C4-2B (cell line): ENCODE measurements at regions not wholly inside any gene's neighbourhood (a gene's known extent, or its start where the extent isn't known, plus 50 kb on each side); places are given as distances from the start of the nearest gene placed in this dataset.

Experiments
- H3K27ac ChIP-seq: fragments of 450-650 bp; 2 replicates; pipeline ENCODE4 v1.5.1; 2017
- CTCF ChIP-seq: fragments of 450-650 bp; conservative IDR thresholded peaks from 2 replicates; pipeline ENCODE4 v1.5.1; 2017; ENCODE audit warnings: mild to moderate bottlenecking
- ZFX ChIP-seq: fragments of 450-650 bp; IDR thresholded peaks from 2 replicates; pipeline ENCODE4 v1.6.1; 2017

GRCh38 chr10:47078393-47079203 is 167.4 kb downstream of the PTPN20 start:
- TF ChIP-seq CTCF: no peak
- no peak for TF ChIP-seq ZFX
- no peak overlapping the region for H3K27ac ChIP-seq

- no peak for TF ChIP-seq CTCF
- no peak for TF ChIP-seq ZFX
- no peak overlapping the region for H3K27ac ChIP-seq
These were observed 168.0 kb downstream of the PTPN20 start for GRCh38 chr10:47079204-47079580.

- no peak overlapping the region for H3K27ac ChIP-seq
- no peak for TF ChIP-seq ZFX
- no peak for TF ChIP-seq CTCF
These were observed 170.0 kb downstream of the PTPN20 start for GRCh38 chr10:47081264-47081663.

- TF ChIP-seq CTCF (no peak), ZFX (no peak)
- H3K27ac ChIP-seq: no peak overlapping the region
These were observed 171.0 kb downstream of the PTPN20 start for GRCh38 chr10:47082055-47082784.

- TF ChIP-seq ZFX (no peak), CTCF (no peak)
- H3K27ac ChIP-seq: no peak overlapping the region
These were observed 176.4 kb downstream of the PTPN20 start for GRCh38 chr10:47087667-47088066.

- no peak overlapping the region for H3K27ac ChIP-seq
- TF ChIP-seq ZFX: no peak
- TF ChIP-seq CTCF: no peak
These were observed 177.6 kb downstream of the PTPN20 start for GRCh38 chr10:47088656-47089354.

- H3K27ac ChIP-seq: no peak overlapping the region
- no peak for TF ChIP-seq CTCF
- no peak for TF ChIP-seq ZFX
These were observed 178.8 kb downstream of the PTPN20 start for GRCh38 chr10:47090042-47090441.
